Osteocyte (in vitro differentiated cells): ENCODE measurements at regions not wholly inside any gene's neighbourhood (a gene's known extent, or its start where the extent isn't known, plus 50 kb on each side); places are given as distances from the start of the nearest gene placed in this dataset.

Experiments used
- DNase-seq: peaks from one replicate; pipeline ENCODE4 v3.0.0; 2021; ENCODE audit warnings: mixed read lengths; ENCODE audit not compliant: unreplicated experiment; ENCODE audit errors: extremely low spot score
- H3K27ac Mint-ChIP-seq: one replicate; pipeline ENCODE4 v1.8.0; 2021; ENCODE audit warnings: mild to moderate bottlenecking, mixed read lengths; ENCODE audit not compliant: unreplicated experiment
- H3K27me3 Mint-ChIP-seq: one replicate; pipeline ENCODE4 v1.8.0; 2021; ENCODE audit warnings: mixed read lengths; ENCODE audit not compliant: unreplicated experiment
- H3K36me3 Mint-ChIP-seq: one replicate; pipeline ENCODE4 v1.8.0; 2021; ENCODE audit warnings: mixed read lengths; ENCODE audit not compliant: unreplicated experiment
- H3K4me1 Mint-ChIP-seq: one replicate; pipeline ENCODE4 v1.8.0; 2021; ENCODE audit warnings: mixed read lengths; ENCODE audit not compliant: unreplicated experiment
- H3K4me3 Mint-ChIP-seq: one replicate; pipeline ENCODE4 v1.8.0; 2021; ENCODE audit warnings: mild to moderate bottlenecking, moderate library complexity, mixed read lengths; ENCODE audit not compliant: unreplicated experiment
- H3K9me3 Mint-ChIP-seq: one replicate; pipeline ENCODE4 v1.8.0; 2021; ENCODE audit warnings: mixed read lengths; ENCODE audit not compliant: unreplicated experiment
- TF ChIP-seq, protein P1 (sequence below): fragments of 200-600 bp; sonication (generic); IDR thresholded peaks from 2 replicates; pipeline ENCODE4 v1.5.0; 2021; ENCODE audit warnings: antibody characterized with exemption, mild to moderate bottlenecking, moderate library complexity

GRCh38 chr5:56680731-56681130 lies 134.6 kb upstream of the MAP3K1 start:
- Mint-ChIP-seq H3K4me1 (peaks cover 62% of the 10 kb centered on the region), H3K9me3 (no peaks in the 10 kb centered on the region), H3K27me3 (no peaks in the 10 kb centered on the region), H3K27ac (peak overlapping the region; percentile 80), H3K36me3 (no peaks in the 10 kb centered on the region), H3K4me3 (no peak overlapping the region)
- no peak for DNase-seq
- TF ChIP-seq, protein P1, sequence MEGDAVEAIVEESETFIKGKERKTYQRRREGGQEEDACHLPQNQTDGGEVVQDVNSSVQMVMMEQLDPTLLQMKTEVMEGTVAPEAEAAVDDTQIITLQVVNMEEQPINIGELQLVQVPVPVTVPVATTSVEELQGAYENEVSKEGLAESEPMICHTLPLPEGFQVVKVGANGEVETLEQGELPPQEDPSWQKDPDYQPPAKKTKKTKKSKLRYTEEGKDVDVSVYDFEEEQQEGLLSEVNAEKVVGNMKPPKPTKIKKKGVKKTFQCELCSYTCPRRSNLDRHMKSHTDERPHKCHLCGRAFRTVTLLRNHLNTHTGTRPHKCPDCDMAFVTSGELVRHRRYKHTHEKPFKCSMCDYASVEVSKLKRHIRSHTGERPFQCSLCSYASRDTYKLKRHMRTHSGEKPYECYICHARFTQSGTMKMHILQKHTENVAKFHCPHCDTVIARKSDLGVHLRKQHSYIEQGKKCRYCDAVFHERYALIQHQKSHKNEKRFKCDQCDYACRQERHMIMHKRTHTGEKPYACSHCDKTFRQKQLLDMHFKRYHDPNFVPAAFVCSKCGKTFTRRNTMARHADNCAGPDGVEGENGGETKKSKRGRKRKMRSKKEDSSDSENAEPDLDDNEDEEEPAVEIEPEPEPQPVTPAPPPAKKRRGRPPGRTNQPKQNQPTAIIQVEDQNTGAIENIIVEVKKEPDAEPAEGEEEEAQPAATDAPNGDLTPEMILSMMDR = no peak

DNA sequence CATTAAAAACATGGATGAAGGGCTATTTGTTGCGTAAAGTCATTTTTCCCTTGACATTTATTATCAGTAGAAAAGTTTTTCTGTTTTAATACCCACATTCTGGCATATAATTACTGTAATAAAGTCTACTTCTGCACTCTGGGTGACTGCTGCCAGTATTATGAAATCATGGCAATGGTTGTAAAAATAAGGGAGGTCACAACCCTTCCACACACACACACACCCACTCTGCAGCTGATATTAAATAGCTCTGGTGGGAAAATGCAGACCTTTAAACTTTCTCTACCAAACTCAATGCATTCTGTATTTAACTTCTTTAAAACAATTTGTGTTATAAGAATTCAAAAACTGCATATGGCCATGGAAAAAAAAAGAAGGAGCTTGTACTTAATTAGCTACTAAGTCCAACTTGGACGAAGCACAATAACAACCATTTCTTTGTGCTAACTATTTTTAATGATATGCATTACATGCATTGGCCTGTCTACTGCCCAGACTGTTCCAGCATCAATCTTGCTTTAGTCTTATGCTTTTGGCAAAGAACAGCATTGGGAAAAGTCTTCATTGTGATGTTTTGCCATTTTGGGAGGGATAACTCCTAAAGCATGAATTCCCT lies 137.6 kb upstream of the MAP3K1 start:
- H3K4me1 Mint-ChIP-seq = peaks cover 65% of the 10 kb centered on the region
- H3K4me3 Mint-ChIP-seq = no peak overlapping the region
- peak overlapping the region; percentile 51 for H3K27ac Mint-ChIP-seq
- H3K9me3 Mint-ChIP-seq = no peaks in the 10 kb centered on the region
- H3K36me3 Mint-ChIP-seq = no peaks in the 10 kb centered on the region
- TF ChIP-seq, protein P1 = no peak
- no peaks in the 10 kb centered on the region for H3K27me3 Mint-ChIP-seq
- DNase-seq = no peak

DNA sequence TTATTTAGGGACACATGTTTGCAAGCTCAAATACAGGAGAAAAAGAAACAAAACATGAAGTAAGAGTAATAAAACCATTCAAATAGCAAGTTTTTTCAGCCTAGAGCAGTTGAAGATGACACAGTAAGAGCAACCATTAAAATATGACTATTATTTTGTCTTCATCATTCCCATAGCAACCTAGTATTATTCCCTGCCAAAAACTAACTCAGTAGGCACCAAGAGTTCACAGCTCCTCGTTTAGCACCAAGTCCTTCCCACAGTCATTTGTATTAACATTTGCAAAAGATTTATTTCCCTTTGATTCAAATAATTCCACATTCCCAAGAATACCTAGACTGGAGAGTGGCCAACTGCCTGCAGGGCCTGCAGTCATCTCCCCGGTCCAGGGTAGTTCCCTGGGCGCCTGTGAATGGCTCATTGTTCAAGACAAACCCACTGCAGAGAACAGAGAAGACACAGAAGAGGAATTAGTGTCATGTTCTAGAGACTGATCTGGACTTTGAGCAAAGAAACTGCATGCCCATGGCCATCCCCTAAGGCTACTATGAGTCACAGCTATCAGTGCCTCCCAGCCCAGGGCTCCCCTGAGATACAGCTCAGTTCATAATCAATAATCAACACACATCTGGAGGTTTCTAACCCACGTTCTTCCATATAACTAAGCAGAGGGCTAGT lies 139.1 kb upstream of the MAP3K1 start:
- DNase-seq = no peak
- Mint-ChIP-seq H3K27ac (peak overlapping the region; percentile 73), H3K4me3 (no peak overlapping the region), H3K36me3 (no peaks in the 10 kb centered on the region), H3K27me3 (no peaks in the 10 kb centered on the region), H3K4me1 (peaks cover 64% of the 10 kb centered on the region), H3K9me3 (no peaks in the 10 kb centered on the region)
- TF ChIP-seq, protein P1 = no peak

- no peak for DNase-seq
- TF ChIP-seq, protein P1 = no peak
- H3K27me3 Mint-ChIP-seq = no peaks in the 10 kb centered on the region
- H3K4me3 Mint-ChIP-seq = no peak overlapping the region
- no peaks in the 10 kb centered on the region for H3K36me3 Mint-ChIP-seq
- no peak overlapping the region for H3K27ac Mint-ChIP-seq
- peaks cover 58% of the 10 kb centered on the region for H3K4me1 Mint-ChIP-seq
- H3K9me3 Mint-ChIP-seq = no peaks in the 10 kb centered on the region
Observed at GRCh38 chr5:56674441-56674840, 140.9 kb upstream of the MAP3K1 start.

- Mint-ChIP-seq H3K27ac (no peak overlapping the region), H3K4me1 (peaks cover 46% of the 10 kb centered on the region), H3K36me3 (no peaks in the 10 kb centered on the region), H3K27me3 (no peaks in the 10 kb centered on the region), H3K4me3 (no peak overlapping the region), H3K9me3 (no peaks in the 10 kb centered on the region)
- no peak for DNase-seq
- TF ChIP-seq, protein P1 = no peak
Observed at GRCh38 chr5:56673171-56673570, 142.2 kb upstream of the MAP3K1 start.
